IMR-90 (cell line): ENCODE measurements at regions not wholly inside any gene's neighbourhood (a gene's known extent, or its start where the extent isn't known, plus 50 kb on each side); places are given as distances from the start of the nearest gene placed in this dataset.

Experiments
- ATAC-seq: fragments of 200-7000 bp; cut with Tn5 transposase; 2 replicates; pipeline ENCODE4 v1.9.1; 2020; ENCODE audit warnings: low read depth, mild to moderate bottlenecking, moderate library complexity
- BruUV-seq: library from RNA; stranded (reverse); fragments of 400-500 nt; replicated peaks from 2 replicates; lab custom pipeline; 2021; lab: Mats Ljungman, UMichigan
- CTCF ChIA-PET: fragments of 300-600 bp; formaldehyde crosslinking; extraction: SDS; loops from one replicate; lab custom pipeline; 2021; ENCODE audit warnings: antibody characterized with exemption; lab: Yijun Ruan, JAX
- POLR2A ChIA-PET: fragments of 300-600 bp; sonication (Branson Sonifier 250); formaldehyde crosslinking; loops from one replicate; lab custom pipeline; 2022; ENCODE audit warnings: antibody characterized with exemption; ENCODE audit not compliant: unreplicated experiment; lab: Charles Lee
- DNase-seq: peaks from one replicate; pipeline ENCODE4 v3.0.0; 2013
- H2AFZ ChIP-seq: replicated peaks from 2 replicates; pipeline ENCODE3; 2013; ENCODE audit warnings: low read length, mild to moderate bottlenecking; ENCODE audit not compliant: poor library complexity
- H2AK5ac ChIP-seq: 2 replicates; pipeline ENCODE4 v1.6.1; 2013; ENCODE audit warnings: low read depth, low read length, inconsistent platforms
- H2AK9ac ChIP-seq: replicated peaks from 2 replicates; pipeline ENCODE3; 2013; ENCODE audit warnings: mild to moderate bottlenecking, low read depth, low read length, moderate library complexity; ENCODE audit not compliant: poor library complexity
- H2BK120ac ChIP-seq: 2 replicates; pipeline ENCODE4 v1.6.1; 2013; ENCODE audit warnings: low read depth, low read length, inconsistent platforms
- H2BK15ac ChIP-seq: 3 replicates; pipeline ENCODE4 v1.6.1; 2013; ENCODE audit warnings: low read depth, low read length, inconsistent platforms
- H2BK20ac ChIP-seq: 2 replicates; pipeline ENCODE4 v1.6.1; 2013; ENCODE audit warnings: low read depth, mild to moderate bottlenecking, inconsistent platforms, low read length, moderate library complexity
- H2BK5ac ChIP-seq: 2 replicates; pipeline ENCODE4 v1.6.1; 2013; ENCODE audit warnings: mild to moderate bottlenecking, low read depth, low read length, inconsistent platforms; ENCODE audit not compliant: poor library complexity, severe bottlenecking
- H3K14ac ChIP-seq: replicated peaks from 2 replicates; pipeline ENCODE4 v1.6.1; 2013; ENCODE audit warnings: low read depth, low read length, inconsistent platforms
- H3K18ac ChIP-seq: 2 replicates; pipeline ENCODE4 v1.6.1; 2013; ENCODE audit warnings: low read depth, low read length, control low read depth
- H3K23ac ChIP-seq: 2 replicates; pipeline ENCODE4 v1.6.1; 2013; ENCODE audit warnings: low read depth, low read length, inconsistent platforms
- H3K27ac ChIP-seq: 2 replicates; pipeline ENCODE4 v1.5.1; 2013; ENCODE audit warnings: mild to moderate bottlenecking, control low read depth, low read length; ENCODE audit not compliant: insufficient read depth
- H3K27me3 ChIP-seq: 2 replicates; pipeline ENCODE4 v1.6.1; 2013; ENCODE audit warnings: low read length; ENCODE audit not compliant: control insufficient read depth, insufficient read depth
- H3K36me3 ChIP-seq: 2 replicates; pipeline ENCODE4 v1.6.1; 2013; ENCODE audit warnings: low read length, mixed read lengths; ENCODE audit not compliant: control insufficient read depth, insufficient read depth
- H3K4ac ChIP-seq: 2 replicates; pipeline ENCODE4 v1.6.1; 2013; ENCODE audit warnings: low read depth, low read length, inconsistent platforms
- H3K4me1 ChIP-seq: 2 replicates; pipeline ENCODE4 v1.6.1; 2013; ENCODE audit warnings: low read length, mixed read lengths; ENCODE audit not compliant: control insufficient read depth, insufficient read depth
- H3K4me2 ChIP-seq: 2 replicates; pipeline ENCODE4 v1.6.1; 2013; ENCODE audit warnings: low read depth, mild to moderate bottlenecking, control low read depth, low read length, moderate library complexity
- H3K4me3 ChIP-seq: 2 replicates; pipeline ENCODE4 v1.5.1; 2013; ENCODE audit warnings: low read depth, mild to moderate bottlenecking, control low read depth, low read length, moderate library complexity; ENCODE audit not compliant: insufficient read depth
- H3K56ac ChIP-seq: 2 replicates; pipeline ENCODE4 v1.6.1; 2013; ENCODE audit warnings: low read length, inconsistent platforms; ENCODE audit not compliant: insufficient read depth; ENCODE audit errors: extremely low read depth
- H3K79me1 ChIP-seq, 2 experiments: 2 replicates each; pipeline ENCODE4 v1.6.1; 2013; ENCODE audit warnings: low read length in 2 of 2, inconsistent platforms in 1 of 2, low read depth in 1 of 2
- H3K9ac ChIP-seq: 2 replicates; pipeline ENCODE4 v1.6.1; 2013; ENCODE audit warnings: low read depth, low read length, control low read depth
- H3K9me1 ChIP-seq: 2 replicates; pipeline ENCODE4 v1.6.1; 2013; ENCODE audit warnings: low read length, inconsistent platforms; ENCODE audit not compliant: insufficient read depth
- H3K9me3 ChIP-seq: 2 replicates; pipeline ENCODE4 v1.6.1; 2013; ENCODE audit warnings: low read length; ENCODE audit not compliant: control insufficient read depth, insufficient read depth
- H4K20me1 ChIP-seq: 2 replicates; pipeline ENCODE4 v1.6.1; 2013; ENCODE audit warnings: low read length, inconsistent platforms; ENCODE audit not compliant: insufficient read depth
- H4K5ac ChIP-seq: 2 replicates; pipeline ENCODE4 v1.6.1; 2013; ENCODE audit warnings: mild to moderate bottlenecking, low read depth, low read length, control low read depth
- H4K8ac ChIP-seq, 2 experiments: 2 replicates each; pipeline ENCODE4 v1.6.1; 2013; ENCODE audit warnings: low read depth in 2 of 2, low read length in 2 of 2, control low read depth in 1 of 2, inconsistent platforms in 1 of 2
- H4K91ac ChIP-seq: 2 replicates; pipeline ENCODE4 v1.6.1; 2013; ENCODE audit warnings: low read depth, low read length, inconsistent platforms; ENCODE audit not compliant: insufficient read depth
- BHLHE40 ChIP-seq: fragments of 150-350 bp; IDR thresholded peaks from 2 replicates; pipeline ENCODE4 v1.6.1; 2016; ENCODE audit warnings: mild to moderate bottlenecking, low read depth, low read length
- CEBPB ChIP-seq: IDR thresholded peaks from 2 replicates; pipeline ENCODE4 v1.6.1; 2012; ENCODE audit warnings: low read depth, low read length, improper control_type of control experiment
- CHD1 ChIP-seq: IDR thresholded peaks from 2 replicates; pipeline ENCODE4 v1.6.1; 2012; ENCODE audit warnings: low read depth, low read length, improper control_type of control experiment
- ELK1 ChIP-seq: fragments of 150-350 bp; IDR thresholded peaks from 2 replicates; pipeline ENCODE4 v1.6.1; 2016; ENCODE audit warnings: low read depth, mild to moderate bottlenecking, low read length, moderate library complexity, borderline replicate concordance
- FOS ChIP-seq: fragments of 150-350 bp; IDR thresholded peaks from 2 replicates; pipeline ENCODE4 v1.6.1; 2016; ENCODE audit warnings: low read depth, low read length
- MAFK ChIP-seq: IDR thresholded peaks from 2 replicates; pipeline ENCODE4 v1.6.1; 2012; ENCODE audit warnings: low read depth, low read length, improper control_type of control experiment
- MAZ ChIP-seq: IDR thresholded peaks from 2 replicates; pipeline ENCODE4 v1.6.1; 2012; ENCODE audit warnings: low read depth, mild to moderate bottlenecking, low read length, improper control_type of control experiment, moderate library complexity, borderline replicate concordance
- MXI1 ChIP-seq: IDR thresholded peaks from 2 replicates; pipeline ENCODE4 v1.6.1; 2012; ENCODE audit warnings: low read depth, mild to moderate bottlenecking, low read length, moderate library complexity, borderline replicate concordance
- NFE2L2 ChIP-seq: fragments of 150-350 bp; IDR thresholded peaks from 2 replicates; pipeline ENCODE4 v1.6.1; 2016; ENCODE audit warnings: low read depth, mild to moderate bottlenecking, low read length
- POLR2A ChIP-seq: IDR thresholded peaks from 2 replicates; pipeline ENCODE4 v1.6.1; 2012; ENCODE audit warnings: mild to moderate bottlenecking, low read depth, low read length
- RAD21 ChIP-seq: IDR thresholded peaks from 2 replicates; pipeline ENCODE4 v1.6.1; 2012; ENCODE audit warnings: low read length, improper control_type of control experiment
- RFX5 ChIP-seq: IDR thresholded peaks from 2 replicates; pipeline ENCODE4 v1.8.0; 2012; ENCODE audit warnings: low read depth, mild to moderate bottlenecking, low read length, moderate library complexity
- SMC3 ChIP-seq: fragments of 150-350 bp; IDR thresholded peaks from 2 replicates; pipeline ENCODE4 v1.6.1; 2016; ENCODE audit warnings: low read depth, mild to moderate bottlenecking, antibody characterized with exemption, low read length, moderate library complexity
- WGBS, 2 experiments: methylation state at CpG; one replicate each; pipeline versions ENCODE4 v1.1.5 to v1.1.7; 2013; ENCODE audit warnings: missing lambda C conversion rate in 2 of 2; ENCODE audit not compliant: insufficient read length in 1 of 2; ENCODE audit errors: extremely low coverage in 2 of 2; 5-methylcytosine and 5-hydroxymethylcytosine counted together
- dilution Hi-C: fragments of 300-500 bp; cut with HindIII; formaldehyde crosslinking; loops from one replicate; pipeline ENCODE4 v1.14.3; 2018; ENCODE audit warnings: low sequenced_read_pairs; ENCODE audit not compliant: unreplicated experiment
- in situ Hi-C: fragments of 300-500 bp; cut with MboI; formaldehyde crosslinking; loops from 3 replicates; pipeline ENCODE4 v1.14.3; 2019; ENCODE audit warnings: low sequenced_read_pairs, inconsistent platforms, mixed read lengths
- intact Hi-C: fragments of 100-400 bp; cut with micrococcal nuclease; formaldehyde crosslinking; loops from 2 replicates; pipeline ENCODE4 v1.10.0; 2022
- TF ChIP-seq, protein P1 (sequence below): fragments of 150-350 bp; IDR thresholded peaks from 2 replicates; pipeline ENCODE4 v1.6.1; 2017; ENCODE audit warnings: mild to moderate bottlenecking, antibody characterized with exemption, low read length, low read depth
- TF ChIP-seq, protein P2 (sequence below): conservative IDR thresholded peaks from 2 replicates; pipeline ENCODE4 v1.5.1; 2012; ENCODE audit warnings: mild to moderate bottlenecking, low read depth, low read length, improper control_type of control experiment

DNA sequence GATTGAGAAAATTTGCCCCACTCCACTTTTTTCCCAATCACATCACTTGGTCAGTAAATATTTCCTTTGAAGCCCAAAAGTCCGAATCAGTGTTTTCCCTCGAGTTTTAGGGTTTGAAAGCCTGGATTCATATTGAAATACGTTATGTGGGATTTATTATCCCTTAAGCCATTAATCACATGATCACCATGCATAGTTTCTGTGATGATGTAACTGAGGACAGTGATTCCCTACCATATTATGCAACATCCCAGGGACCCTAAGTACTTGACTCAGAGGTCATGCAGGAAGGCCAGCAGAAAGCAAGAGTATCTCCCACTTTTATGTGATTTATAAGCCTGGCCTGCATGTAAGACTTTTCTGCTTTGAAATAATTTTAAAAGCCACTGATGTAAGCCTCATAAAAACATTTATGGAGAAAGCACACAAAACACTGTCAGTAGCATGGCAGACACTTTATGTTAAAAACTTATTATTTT, 630.6 kb upstream of the ZWINT start:
- Histone ChIP-seq H4K91ac (no peak overlapping the region), H3K9me3 (peaks cover 3% of the 10 kb centered on the region), H2BK15ac (no peak overlapping the region), H3K14ac (no peak overlapping the region), H2AK5ac (no peak overlapping the region), H4K5ac (no peak overlapping the region), H2BK120ac (no peak overlapping the region), H3K4me1 (no peaks in the 10 kb centered on the region), H3K9me1 (no peaks in the 10 kb centered on the region), H3K9ac (no peak overlapping the region), H3K79me1 (no peaks in the 10 kb centered on the region), H2BK20ac (no peak overlapping the region), H3K4me3 (no peak overlapping the region), H4K20me1 (no peaks in the 10 kb centered on the region), H4K8ac (no peak overlapping the region), H2AK9ac (no peak overlapping the region), H2AFZ (no peak overlapping the region), H3K23ac (no peak overlapping the region), H3K4ac (no peak overlapping the region), H3K18ac (no peak overlapping the region), H3K4me2 (no peak overlapping the region), H2BK5ac (no peak overlapping the region), H3K27me3 (no peaks in the 10 kb centered on the region), H3K27ac (no peak overlapping the region), H3K36me3 (no peaks in the 10 kb centered on the region), H3K56ac (no peak overlapping the region)
- WGBS, 2 experiments, result no CpG with 5 or more reads among the region's 3 CpGs
- POLR2A ChIA-PET, result no interaction called here
- BruUV-seq, result no TSS peak
- DNase-seq (no peak), ATAC-seq (no peak)
- in situ Hi-C loops (no loop called here), dilution Hi-C loops (no loop called here), intact Hi-C loops (no loop called here)
- CTCF ChIA-PET, result no interaction called here
- TF ChIP-seq POLR2A (no peak), CHD1 (no peak), BHLHE40 (no peak), MAFK (no peak), ELK1 (no peak), MXI1 (no peak), SMC3 (no peak), FOS (no peak), CEBPB (no peak), NFE2L2 (no peak), RAD21 (no peak), MAZ (no peak), RFX5 (no peak)
- TF ChIP-seq, protein P1, sequence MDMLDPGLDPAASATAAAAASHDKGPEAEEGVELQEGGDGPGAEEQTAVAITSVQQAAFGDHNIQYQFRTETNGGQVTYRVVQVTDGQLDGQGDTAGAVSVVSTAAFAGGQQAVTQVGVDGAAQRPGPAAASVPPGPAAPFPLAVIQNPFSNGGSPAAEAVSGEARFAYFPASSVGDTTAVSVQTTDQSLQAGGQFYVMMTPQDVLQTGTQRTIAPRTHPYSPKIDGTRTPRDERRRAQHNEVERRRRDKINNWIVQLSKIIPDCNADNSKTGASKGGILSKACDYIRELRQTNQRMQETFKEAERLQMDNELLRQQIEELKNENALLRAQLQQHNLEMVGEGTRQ, result no peak
- TF ChIP-seq, protein P2, sequence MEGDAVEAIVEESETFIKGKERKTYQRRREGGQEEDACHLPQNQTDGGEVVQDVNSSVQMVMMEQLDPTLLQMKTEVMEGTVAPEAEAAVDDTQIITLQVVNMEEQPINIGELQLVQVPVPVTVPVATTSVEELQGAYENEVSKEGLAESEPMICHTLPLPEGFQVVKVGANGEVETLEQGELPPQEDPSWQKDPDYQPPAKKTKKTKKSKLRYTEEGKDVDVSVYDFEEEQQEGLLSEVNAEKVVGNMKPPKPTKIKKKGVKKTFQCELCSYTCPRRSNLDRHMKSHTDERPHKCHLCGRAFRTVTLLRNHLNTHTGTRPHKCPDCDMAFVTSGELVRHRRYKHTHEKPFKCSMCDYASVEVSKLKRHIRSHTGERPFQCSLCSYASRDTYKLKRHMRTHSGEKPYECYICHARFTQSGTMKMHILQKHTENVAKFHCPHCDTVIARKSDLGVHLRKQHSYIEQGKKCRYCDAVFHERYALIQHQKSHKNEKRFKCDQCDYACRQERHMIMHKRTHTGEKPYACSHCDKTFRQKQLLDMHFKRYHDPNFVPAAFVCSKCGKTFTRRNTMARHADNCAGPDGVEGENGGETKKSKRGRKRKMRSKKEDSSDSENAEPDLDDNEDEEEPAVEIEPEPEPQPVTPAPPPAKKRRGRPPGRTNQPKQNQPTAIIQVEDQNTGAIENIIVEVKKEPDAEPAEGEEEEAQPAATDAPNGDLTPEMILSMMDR, result no peak
